ENCODE measurements at regions not wholly inside any gene's neighbourhood (a gene's known extent, or its start where the extent isn't known, plus 50 kb on each side); places are given as distances from the start of the nearest gene placed in this dataset.

GRCh38 chr4:62457356-62457755 lies 1257.2 kb downstream of the ADGRL3 start:
- CTCF ChIA-PET: no interaction called here
- H3K4me1 Mint-ChIP-seq (ENCODE audit: low read depth): no peaks in the 10 kb centered on the region
- intact Hi-C loops (cut with DNase I, micrococcal nuclease): no loop called here

DNA sequence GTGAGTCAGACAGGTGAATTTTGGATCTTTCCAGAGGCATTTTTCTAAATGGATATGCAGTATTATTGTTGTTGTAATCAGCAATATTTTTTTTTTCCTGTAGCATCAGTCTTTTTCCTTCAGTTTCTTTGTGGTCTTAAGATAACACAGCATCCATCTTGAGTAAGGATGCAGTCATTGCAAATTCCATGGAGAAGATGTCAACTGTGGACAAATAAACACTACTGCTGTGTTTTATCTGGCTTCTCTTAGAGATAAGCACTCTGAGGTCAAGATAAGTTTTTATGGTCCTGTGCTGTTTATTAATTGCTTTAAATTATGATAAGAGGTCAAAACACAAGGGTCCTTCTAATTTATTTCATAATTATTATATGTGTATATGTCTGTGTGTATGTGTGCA lies 1255.7 kb downstream of the ADGRL3 start:
- no peak overlapping the region for H3K27ac ChIP-seq (ENCODE audit: low read depth in 1 of 2, low read length in 2 of 2)
- H3K9me3 Mint-ChIP-seq: peaks cover 3% of the 10 kb centered on the region
- H3K27me3 ChIP-seq (ENCODE audit: control insufficient read depth in 1 of 2, insufficient read depth in 2 of 2, low read length in 2 of 2): no peaks in the 10 kb centered on the region
- ChIA-PET POLR2A (no interaction called here), CTCF (no interaction called here)
- DNase-seq: no peak
- TF ChIP-seq, protein P1, sequence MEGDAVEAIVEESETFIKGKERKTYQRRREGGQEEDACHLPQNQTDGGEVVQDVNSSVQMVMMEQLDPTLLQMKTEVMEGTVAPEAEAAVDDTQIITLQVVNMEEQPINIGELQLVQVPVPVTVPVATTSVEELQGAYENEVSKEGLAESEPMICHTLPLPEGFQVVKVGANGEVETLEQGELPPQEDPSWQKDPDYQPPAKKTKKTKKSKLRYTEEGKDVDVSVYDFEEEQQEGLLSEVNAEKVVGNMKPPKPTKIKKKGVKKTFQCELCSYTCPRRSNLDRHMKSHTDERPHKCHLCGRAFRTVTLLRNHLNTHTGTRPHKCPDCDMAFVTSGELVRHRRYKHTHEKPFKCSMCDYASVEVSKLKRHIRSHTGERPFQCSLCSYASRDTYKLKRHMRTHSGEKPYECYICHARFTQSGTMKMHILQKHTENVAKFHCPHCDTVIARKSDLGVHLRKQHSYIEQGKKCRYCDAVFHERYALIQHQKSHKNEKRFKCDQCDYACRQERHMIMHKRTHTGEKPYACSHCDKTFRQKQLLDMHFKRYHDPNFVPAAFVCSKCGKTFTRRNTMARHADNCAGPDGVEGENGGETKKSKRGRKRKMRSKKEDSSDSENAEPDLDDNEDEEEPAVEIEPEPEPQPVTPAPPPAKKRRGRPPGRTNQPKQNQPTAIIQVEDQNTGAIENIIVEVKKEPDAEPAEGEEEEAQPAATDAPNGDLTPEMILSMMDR (IDR thresholded peaks at IDR 0.05): no peak
- H3K4me3 ChIP-seq (ENCODE audit: low read length): no peak overlapping the region
- no peak for ATAC-seq (ENCODE audit: poor library complexity)
- no peaks in the 10 kb centered on the region for H3K36me3 Mint-ChIP-seq (ENCODE audit: low read depth)
- no peak overlapping the region for H3K27ac Mint-ChIP-seq
- no peaks in the 10 kb centered on the region for H3K27me3 Mint-ChIP-seq
- no peaks in the 10 kb centered on the region for H3K4me1 ChIP-seq (ENCODE audit: insufficient read depth, low read length)
- H3K4me3 Mint-ChIP-seq: no peak overlapping the region
- intact Hi-C loops (cut with DNase I, micrococcal nuclease): no loop called here
- no peaks in the 10 kb centered on the region for H3K36me3 ChIP-seq (ENCODE audit: insufficient read depth, low read length)
- H3K9me3 ChIP-seq (ENCODE audit: control insufficient read depth in 1 of 2, insufficient read depth in 1 of 2, low read length in 2 of 2): no peaks in the 10 kb centered on the region
- no peaks in the 10 kb centered on the region for H3K4me1 Mint-ChIP-seq (ENCODE audit: low read depth)

More at GRCh38 chr4:62457356-62457755, 1257.2 kb downstream of the ADGRL3 start:
- TF ChIP-seq, protein P1 (IDR thresholded peaks at IDR 0.05): no peak
- H3K9me3 ChIP-seq (ENCODE audit: control insufficient read depth in 1 of 2, insufficient read depth in 1 of 2, low read length in 2 of 2): no peaks in the 10 kb centered on the region
- H3K9me3 Mint-ChIP-seq: peaks cover 6% of the 10 kb centered on the region
- POLR2A ChIA-PET: no interaction called here
- H3K36me3 ChIP-seq (ENCODE audit: insufficient read depth, low read length): no peaks in the 10 kb centered on the region
- no peak overlapping the region for H3K4me3 Mint-ChIP-seq
- no peaks in the 10 kb centered on the region for H3K27me3 Mint-ChIP-seq
- H3K27ac Mint-ChIP-seq: no peak overlapping the region
- DNase-seq: no peak
- no peaks in the 10 kb centered on the region for H3K4me1 ChIP-seq (ENCODE audit: insufficient read depth, low read length)
- ATAC-seq (ENCODE audit: poor library complexity): no peak
- H3K27ac ChIP-seq (ENCODE audit: low read depth in 1 of 2, low read length in 2 of 2): no peak overlapping the region
- H3K4me3 ChIP-seq (ENCODE audit: low read length): no peak overlapping the region
- H3K27me3 ChIP-seq (ENCODE audit: control insufficient read depth in 1 of 2, insufficient read depth in 2 of 2, low read length in 2 of 2): no peaks in the 10 kb centered on the region
- no peaks in the 10 kb centered on the region for H3K36me3 Mint-ChIP-seq (ENCODE audit: low read depth)

DNA sequence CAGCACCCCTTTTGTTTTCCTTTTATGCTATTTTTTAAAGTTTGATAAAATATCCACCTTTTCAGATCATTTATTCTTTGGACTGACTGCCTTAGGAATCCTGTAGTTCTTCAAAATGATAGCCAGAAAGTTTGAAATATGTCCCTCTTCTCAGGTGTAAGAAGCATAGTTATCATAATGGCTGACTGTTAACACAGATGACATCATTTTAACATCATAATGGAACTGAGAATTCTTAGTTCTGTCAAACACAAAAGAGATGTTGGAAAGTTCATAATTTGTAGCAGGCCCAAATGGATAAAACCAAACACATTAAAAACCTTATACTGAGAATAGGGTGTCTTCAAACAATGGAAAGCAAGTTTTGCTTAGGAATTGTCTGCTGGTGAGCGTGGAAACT lies 1254.4 kb downstream of the ADGRL3 start:
- Histone ChIP-seq H3K4me3 (ENCODE audit: low read length) (no peak overlapping the region), H3K4me1 (ENCODE audit: insufficient read depth, low read length) (no peaks in the 10 kb centered on the region), H3K27me3 (ENCODE audit: control insufficient read depth in 1 of 2, insufficient read depth in 2 of 2, low read length in 2 of 2) (no peaks in the 10 kb centered on the region), H3K9me3 (ENCODE audit: control insufficient read depth in 1 of 2, insufficient read depth in 1 of 2, low read length in 2 of 2) (no peaks in the 10 kb centered on the region), H3K36me3 (ENCODE audit: insufficient read depth, low read length) (no peaks in the 10 kb centered on the region), H3K27ac (ENCODE audit: low read depth in 1 of 2, low read length in 2 of 2) (no peak overlapping the region)
- Mint-ChIP-seq H3K4me3 (no peak overlapping the region), H3K9me3 (peaks cover 3% of the 10 kb centered on the region), H3K36me3 (ENCODE audit: low read depth) (no peaks in the 10 kb centered on the region), H3K27ac (no peak overlapping the region), H3K4me1 (ENCODE audit: low read depth) (no peaks in the 10 kb centered on the region), H3K27me3 (no peaks in the 10 kb centered on the region)
- ATAC-seq (ENCODE audit: poor library complexity) (no peak), DNase-seq (no peak)
- CTCF ChIA-PET: no interaction called here
- POLR2A ChIA-PET: no interaction called here
- TF ChIP-seq, protein P1 (IDR thresholded peaks at IDR 0.05): no peak
- intact Hi-C loops (cut with DNase I, micrococcal nuclease): no loop called here

Data from CD4-positive, alpha-beta T cell (primary cell).